Sigmoid colon (tissue), 4 donors: ENCODE measurements at regions not wholly inside any gene's neighbourhood (a gene's known extent, or its start where the extent isn't known, plus 50 kb on each side); places are given as distances from the start of the nearest gene placed in this dataset.

ENCODE experiments used
- CTCF ChIP-seq, 4 experiments: fragments of 450-650 bp in 3 of 4; fragments of 200-600 bp in 1 of 4; IDR thresholded peaks; one replicate each; pipeline ENCODE4 v1.5.1; 2016 to 2019; ENCODE audit warnings: antibody characterized with exemption in 4 of 4, mild to moderate bottlenecking in 3 of 4, moderate library complexity in 2 of 4
- EP300 ChIP-seq, 4 donors: sonication (generic); formaldehyde crosslinking; IDR thresholded peaks; one replicate each; pipeline ENCODE4 v1.6.1; 2017; ENCODE audit warnings: antibody characterized with exemption in 4 of 4
- POLR2AphosphoS5 ChIP-seq, 4 donors: sonication (generic); formaldehyde crosslinking; IDR thresholded peaks; one replicate each; pipeline ENCODE4 v1.6.1; 2017; ENCODE audit warnings: antibody characterized with exemption in 4 of 4

- TF ChIP-seq EP300 (IDR thresholded peaks at IDR 0.05), result no peak
- TF ChIP-seq CTCF (IDR thresholded peaks at IDR 0.05), result no peak
- TF ChIP-seq POLR2AphosphoS5 (IDR thresholded peaks at IDR 0.05), result no peak
Measured at GRCh38 chr1:58316141-58316540, 230.4 kb downstream of the OMA1 start.
